Eye (tissue), 1 donor: ENCODE measurements at regions not wholly inside any gene's neighbourhood (a gene's known extent, or its start where the extent isn't known, plus 50 kb on each side); places are given as distances from the start of the nearest gene placed in this dataset.
"Not testable (repeated sequence)": the region's sequence is repeated elsewhere in the genome, so short reads cannot be mapped to it uniquely, and the experiment has no call there.

Source experiments
- DNase-seq: peaks from one replicate; pipeline ENCODE4 v3.0.0-alpha.2; 2015

DNA sequence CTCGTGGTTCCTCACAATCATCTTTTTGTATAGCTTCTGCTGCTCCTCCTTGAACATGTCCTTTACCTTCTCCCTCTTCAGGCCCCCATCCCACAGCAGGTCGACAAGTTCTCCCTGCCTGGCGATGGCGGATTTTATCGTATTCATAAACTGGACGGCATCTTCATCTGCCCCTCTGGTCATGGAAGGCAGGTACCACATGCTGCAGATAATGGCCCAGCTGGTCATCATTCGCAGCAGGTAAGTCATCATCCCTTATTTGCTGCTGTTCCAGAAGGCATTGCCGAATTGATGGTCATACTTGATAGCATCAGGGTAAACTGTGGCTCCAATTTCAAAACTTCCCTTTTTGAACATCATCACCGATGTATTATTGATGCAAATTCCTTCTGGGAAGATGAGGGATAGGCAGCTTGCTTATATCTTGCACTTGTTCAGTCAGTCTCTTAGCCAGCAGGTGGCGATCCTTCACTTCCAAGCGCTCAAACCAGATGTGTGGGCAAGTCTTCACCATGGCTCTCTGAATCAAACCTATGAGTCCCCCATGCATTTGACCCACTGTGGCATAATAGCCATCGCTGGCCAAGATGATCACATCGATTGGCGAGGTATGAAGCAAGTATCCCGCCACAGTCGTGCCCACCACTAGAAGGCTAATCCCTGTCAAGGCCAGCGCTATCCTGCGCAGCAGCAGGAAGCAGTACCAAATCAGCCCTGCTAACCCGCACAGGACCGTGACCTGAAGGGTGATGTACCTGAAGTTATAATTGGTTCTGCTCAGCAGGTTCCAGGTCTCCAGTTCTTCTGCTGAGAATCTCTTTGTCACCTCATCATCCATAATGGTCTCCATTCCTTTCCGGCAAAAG, 381.5 kb upstream of the STXBP6 start:
- DNase-seq = peak; percentile 47

DNA sequence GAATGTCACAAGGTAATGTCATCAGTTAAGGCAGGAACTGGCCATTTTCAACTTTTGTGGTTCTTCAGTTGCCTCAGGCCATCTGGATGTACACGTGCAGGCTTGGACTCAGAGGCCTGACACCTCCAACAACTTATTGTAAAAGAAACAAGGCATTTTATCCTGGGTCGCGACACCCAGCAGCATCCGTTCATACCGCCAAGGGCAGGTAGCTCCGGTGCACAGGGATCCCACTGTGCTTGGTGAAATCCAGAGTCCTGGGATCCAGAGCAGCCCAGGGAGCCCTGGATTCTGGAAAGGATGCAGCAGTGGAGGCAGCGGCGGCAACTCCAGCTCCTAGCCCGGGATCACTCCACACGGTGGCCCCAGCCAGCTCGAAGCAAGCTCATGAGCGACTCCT, 380.9 kb upstream of the STXBP6 start:
- no peak for DNase-seq

DNA sequence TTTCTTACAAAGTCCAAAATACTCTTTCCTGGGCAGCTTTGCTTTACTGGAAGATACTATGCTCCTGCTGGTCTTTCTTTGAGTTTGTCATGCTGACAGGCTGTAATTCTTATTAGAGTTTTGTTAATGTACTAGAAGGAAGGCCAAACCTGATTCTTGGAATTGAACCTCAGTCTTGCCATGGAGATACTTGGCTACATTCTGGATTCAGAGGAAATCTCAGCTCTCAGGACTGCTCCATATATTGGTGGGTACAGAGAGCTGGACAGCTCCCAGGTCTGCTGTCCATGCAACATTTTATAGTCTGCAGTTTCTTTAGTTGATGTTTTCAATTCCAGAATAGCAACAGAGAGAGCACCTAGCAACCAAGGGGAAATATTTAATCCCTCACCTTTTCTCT, 363.1 kb upstream of the STXBP6 start:
- DNase-seq = no peak

DNA sequence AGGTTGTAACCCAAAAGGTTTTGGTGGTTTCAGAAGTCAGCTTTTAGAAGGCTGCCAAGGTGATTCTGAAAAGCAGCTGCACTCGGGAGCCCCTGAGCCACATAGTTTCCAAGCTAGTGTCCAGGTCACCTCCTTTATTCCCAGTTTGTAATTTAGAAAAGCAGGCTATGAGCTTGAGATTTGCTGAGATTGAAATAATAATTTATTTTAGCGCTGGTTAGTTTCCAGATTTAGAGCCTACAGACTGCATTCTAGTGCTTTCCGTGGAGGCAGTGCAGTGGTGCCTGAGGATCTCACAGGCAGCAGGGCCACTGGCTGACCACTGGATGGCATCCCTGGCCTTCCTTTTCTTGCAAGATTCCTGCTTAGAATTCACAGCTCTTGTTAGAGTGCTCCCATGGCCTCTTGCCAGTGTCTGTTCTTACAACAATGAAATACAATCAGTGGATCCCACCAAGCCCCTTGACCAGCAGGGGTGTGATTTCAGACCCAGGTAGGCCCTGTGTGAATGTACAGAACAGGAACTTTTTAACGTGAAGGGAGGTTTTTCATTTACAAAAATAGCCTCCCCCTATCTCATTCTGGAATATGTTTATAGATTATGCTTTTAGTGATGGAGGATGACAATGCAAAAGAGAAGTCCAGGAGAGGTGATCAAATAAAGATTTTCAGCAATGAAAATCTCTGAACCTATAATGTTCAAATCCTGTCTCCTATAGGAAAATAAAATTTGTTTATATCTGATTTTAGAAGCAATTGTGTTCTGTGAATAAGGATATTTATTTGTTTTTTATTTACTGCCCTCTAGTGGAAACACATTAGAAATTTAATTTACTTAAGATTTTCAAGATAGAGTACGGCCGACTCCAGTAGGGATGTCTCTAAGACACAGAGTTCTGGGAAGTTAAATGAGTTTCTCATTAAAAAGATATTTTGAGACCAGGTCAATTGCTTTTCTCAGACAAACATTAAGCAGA, 362.1 kb upstream of the STXBP6 start:
- peak; percentile 68 for DNase-seq

DNA sequence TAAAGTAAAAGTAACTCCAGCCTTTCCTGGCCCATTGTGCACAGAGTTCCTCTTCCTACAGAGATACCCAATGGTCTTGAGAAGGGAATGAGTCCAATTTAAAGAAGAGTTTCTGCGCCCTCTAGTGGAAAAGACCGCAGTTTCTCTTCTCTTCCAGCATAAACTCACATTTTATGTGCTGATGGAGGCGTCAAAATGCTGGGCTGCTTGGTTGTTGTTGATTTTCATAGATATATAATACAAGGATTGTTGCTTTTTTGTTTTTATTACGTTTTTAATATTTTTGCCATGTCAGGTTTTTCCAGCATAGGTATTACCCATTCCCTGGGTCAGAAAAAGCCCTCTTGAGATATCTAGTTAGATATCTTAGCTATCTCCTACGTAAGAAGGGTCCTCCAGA, 356.9 kb upstream of the STXBP6 start:
- peak; percentile 74 for DNase-seq

DNA sequence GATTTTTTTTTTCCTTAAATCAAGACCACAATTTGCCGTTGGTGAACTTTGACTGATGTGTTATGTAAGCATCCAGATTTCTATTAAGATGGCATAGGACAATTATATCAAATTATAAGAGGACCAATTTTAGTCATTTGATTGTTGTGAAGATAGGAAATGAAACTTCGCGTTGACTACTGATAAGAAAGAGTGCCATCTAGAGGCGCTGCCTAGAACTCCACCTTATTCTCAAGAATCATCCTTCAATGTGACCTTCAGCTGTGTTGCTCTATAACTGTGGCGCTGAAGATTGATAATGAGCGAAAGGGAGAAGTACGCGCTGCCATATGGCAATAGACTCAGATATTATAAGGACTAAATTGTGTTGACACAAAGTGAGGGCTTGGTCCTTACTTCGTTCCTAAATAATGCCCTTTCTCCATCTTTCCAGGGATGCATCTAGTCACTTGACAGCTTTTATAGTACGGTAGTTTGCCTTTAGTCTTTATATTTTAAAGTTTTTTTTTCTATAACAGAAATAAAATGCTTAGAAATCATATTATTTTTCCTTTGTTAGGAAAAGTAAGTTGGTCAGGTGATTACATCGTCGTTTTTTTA, 350.8 kb upstream of the STXBP6 start:
- peak; percentile 88 for DNase-seq

DNA sequence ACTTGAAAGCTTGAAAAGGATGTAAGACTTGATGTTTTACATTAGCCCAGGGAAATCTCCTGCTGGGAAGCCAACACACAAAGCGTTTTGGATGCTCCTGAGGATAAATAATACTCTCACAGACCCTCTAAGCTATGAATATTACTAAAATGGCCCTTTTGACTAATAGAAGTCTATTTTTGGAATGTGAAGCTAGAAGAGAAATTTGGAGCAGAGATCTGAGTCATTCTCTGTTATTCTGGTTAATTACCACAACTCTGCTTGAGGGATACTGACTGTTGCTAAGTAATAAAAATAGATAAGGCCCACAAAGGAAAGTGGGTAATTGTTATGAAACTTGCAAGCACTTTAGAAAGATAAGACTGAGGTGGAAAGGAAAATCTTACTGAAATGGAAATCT, 346.2 kb upstream of the STXBP6 start:
- no peak for DNase-seq

DNA sequence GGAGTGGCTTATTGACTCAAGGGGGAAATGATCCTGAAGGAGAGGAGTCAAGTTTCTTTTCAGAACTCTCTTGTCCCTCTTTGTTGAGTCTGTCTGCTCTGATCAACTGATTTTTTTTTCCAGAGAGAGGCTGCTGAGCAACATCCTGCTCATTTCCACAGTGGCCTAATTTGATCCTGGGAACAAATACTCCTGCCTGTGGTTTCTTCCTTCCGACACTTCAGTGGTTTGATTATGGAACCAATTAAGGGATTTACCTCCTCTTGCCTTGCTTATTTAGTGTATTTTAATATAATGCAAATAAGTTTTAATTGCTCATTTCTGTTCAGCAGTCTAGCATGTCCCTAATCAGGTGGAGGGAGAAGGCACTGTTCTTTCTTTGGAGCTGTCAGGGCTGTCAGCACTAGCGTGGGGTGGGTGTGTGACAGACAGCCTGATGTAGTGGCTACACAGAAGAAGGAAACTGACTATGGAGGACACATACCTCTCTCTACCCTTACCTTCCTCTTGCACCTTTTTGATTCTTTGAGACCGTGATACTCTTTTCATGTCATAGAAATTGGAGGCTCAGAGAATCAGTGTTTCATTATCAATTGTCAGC, 344.9 kb upstream of the STXBP6 start:
- peak; percentile 57 for DNase-seq

DNA sequence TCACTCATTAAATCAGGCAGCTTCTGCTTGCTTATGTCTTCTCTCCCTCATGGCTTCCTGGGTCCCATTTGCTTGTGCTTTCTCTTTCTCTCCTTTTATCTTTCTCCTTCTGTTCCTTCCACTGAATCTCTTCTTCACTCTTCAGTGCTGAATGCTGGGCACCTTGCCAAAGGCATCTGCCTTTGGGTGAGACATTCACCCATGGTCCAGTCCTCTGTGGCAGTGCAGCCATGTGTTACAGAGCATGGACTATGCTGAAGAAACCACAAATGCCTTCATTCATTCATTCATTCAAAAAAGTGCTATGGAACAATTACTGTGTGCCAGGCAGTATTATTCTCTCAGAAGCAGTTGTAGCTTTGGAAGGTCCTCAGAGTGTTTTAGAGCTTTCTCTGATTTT, 344.4 kb upstream of the STXBP6 start:
- no peak for DNase-seq

DNA sequence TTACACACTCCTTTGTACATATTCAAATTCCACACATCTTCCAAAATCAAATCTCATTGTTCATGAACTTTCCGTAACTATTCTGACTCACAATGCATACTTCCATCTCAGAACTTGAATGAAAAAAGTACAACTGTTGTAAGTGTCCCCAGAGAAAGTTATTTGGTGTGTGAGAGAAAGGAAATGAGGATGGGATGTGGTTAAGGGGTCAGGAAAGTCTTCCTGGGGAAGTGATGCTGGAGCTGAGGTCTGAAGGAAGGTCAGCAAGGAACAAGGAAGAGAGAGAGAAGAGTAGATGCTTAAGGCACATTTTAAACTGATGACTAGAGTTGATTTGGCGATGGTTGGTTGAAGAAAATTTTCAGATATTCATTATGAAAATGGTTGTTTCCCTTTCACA, 340.0 kb upstream of the STXBP6 start:
- DNase-seq = no peak

DNA sequence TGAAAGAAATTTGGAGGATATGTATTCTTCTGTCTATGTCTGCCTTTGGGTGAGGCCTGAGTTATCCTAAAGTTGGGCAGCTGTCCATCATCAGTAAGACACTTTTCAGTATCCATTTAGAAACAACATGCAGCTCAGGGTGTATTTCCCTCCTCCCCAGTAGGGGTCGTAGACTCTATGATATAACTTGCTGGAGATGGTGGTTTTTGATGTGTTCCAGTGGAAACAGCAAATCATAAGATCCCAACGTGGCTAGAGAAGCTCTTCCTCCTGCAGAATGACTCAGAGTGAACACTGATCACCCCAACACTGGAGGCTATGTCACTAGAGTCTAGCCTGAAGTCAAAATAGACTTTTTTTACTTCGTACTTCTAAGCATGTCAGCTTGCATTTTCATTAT, 331.6 kb upstream of the STXBP6 start:
- DNase-seq = no peak

DNA sequence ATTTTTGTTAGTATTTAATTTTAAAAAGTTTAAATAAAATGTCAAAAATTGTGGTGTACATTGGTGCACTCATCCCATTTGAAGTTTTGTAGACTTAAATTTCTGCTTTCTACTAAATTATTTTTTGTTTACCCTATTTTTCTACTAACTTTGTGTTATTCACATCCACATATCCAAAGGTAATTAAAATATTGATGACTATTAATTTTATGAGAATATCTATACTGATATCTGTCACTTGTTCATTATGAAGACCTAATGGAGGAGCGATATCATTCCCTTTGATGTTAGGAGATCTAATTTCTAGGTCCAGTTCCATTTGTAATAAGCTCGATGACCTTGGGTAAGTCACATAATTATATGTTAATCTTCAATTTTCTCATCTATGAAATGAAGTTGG, 325.7 kb upstream of the STXBP6 start:
- no peak for DNase-seq

DNA sequence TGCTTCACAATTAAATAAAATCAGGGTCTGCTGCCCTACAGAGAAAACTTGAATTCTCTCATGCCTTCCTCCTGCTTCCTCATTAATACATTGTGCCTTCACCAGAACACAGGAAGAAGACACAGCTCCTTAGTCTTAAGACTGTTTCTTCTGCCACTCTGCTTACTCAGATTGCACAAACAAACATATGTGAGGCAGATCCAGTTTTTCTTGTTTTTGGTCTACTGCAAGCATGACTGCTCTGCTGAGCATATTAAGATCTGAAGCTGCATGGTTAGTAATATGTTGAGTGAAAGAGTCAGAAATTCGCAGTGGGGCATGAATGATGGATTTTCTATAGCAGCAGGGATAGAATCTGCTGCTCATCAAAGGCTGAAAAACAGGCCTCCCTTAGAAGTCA, 321.1 kb upstream of the STXBP6 start:
- DNase-seq = peak; percentile 35

DNA sequence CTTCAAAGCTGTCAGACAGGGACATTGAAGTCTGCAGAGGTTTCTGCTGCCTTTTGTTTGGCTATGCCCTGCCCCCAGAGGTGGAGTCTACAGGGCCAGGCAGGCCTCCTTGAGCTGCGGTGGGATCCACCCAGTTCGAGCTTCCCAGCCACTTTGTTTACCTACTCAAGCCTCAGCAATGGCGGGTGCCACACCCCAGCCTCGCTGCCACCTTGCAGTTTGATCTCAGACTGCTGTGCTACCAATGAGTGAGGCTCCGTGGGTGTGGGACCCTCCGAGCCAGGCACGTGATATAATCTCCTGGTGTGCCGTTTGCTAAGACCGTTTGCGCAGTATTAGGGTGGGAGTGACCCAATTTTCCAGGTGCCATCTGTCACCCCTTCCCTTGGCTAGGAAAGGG, 320.1 kb upstream of the STXBP6 start:
- DNase-seq = not testable (repeated sequence)

DNA sequence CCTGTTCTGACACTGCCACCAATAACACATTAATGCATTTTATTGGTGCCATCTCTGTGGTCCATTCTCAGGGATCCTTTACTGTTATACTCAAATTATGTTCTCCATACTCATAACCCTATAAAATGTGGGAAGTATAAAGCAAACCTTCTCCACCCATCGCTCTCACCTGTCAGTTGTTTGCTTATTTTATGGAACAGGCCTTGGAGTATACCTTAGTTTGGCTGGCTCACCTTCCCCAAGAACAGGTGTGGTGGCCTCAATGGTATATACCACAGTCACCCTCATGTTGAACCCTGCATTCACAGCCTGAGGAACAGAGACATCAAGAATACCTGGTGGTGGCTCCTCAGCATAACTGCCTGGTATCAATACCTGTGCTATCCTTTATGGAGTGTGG, 308.4 kb upstream of the STXBP6 start:
- no peak for DNase-seq

DNA sequence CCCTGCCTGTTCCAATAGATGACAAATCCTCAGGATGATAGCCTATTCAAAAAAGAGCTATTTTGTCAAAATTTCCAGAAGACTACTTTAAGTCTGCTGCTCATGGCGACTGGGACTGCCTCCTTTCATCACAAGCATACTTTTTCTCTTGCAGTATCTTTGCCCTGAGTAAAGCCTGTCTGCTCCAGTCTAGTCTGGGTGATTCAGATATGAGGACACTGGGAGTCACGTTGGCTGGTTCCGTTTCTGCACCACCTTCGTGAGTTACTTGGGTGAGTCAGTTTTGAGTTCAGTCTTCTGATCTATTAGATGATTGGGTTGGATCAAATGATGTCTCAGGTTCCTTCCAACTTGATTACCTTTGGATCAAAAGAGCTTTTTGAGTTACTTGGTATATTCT, 301.3 kb upstream of the STXBP6 start:
- no peak for DNase-seq

DNA sequence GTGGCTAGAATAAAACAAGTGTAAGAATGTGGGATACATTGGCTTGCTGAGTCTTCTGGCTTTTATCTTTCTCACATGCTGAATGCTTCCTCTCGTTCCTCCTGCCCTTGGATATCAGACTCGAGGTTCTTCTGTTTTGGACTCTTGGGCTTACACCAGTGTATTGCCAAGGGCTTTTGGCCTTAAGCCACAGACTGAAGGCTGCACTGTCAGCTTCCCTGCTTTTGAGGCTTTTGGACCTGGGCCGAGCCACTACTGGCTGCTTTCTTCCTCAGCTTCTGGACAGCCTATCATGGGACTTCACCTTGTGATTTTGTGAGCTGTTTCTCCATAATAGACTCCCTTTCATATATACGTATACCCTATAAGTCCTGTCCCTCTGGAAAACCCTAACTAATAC, 300.9 kb upstream of the STXBP6 start:
- DNase-seq = no peak

DNA sequence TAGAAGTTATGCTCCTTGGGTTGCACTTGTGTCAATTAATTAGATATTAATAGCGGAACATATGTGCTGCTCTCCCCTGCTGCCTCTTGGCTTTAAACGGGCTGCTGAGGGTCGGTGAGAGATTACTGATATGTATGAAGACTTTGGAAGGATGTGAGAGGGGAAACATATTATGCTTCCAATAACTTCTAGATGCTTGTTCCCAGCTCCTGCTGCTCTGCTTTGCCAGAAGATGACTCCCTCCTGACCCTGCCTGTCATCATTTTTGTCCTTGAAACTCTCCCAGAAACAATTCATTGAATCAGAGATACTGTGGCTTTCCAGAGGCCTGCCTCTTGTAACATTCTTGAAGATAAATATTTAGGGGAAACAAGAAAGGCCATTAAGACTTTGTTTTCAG, 300.1 kb upstream of the STXBP6 start:
- no peak for DNase-seq

DNA sequence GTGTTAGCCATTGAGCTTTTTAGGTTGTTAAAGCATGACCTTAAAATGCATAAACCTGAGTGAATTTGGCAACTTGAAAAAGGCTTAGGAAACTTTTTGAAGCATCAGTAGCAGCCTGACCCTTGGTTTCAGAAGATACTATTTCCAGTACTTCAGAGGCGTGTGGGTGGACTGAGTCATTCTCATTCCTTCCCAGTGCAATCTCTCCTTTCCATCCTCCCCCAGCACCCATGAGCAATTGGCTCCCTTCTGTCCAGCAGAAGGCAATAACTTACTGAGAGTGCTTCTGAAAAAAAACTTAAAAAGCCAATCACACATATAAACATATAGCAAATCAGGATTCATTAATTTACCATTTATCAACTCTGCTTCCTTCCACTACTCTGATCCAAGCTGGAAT, 299.3 kb upstream of the STXBP6 start:
- DNase-seq = no peak

DNA sequence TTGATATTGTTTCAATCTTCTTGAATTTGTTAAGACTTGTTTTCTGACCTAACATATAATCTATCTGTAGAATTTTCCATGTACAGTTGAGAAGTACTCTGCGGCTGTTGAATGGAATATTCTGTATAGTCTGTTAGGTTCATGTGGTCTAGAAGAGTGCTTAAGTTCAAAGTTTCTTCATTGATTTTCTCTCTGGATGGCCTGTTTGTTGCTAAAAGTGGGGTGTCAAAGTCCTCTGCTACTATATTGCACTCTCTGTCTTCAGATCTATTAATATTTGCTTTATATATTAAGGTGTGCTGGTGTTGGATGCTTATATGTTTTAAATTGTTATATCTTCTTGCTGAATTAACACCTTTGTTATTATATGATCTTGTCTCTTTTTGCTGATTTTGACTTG, 290.9 kb upstream of the STXBP6 start:
- no peak for DNase-seq

DNA sequence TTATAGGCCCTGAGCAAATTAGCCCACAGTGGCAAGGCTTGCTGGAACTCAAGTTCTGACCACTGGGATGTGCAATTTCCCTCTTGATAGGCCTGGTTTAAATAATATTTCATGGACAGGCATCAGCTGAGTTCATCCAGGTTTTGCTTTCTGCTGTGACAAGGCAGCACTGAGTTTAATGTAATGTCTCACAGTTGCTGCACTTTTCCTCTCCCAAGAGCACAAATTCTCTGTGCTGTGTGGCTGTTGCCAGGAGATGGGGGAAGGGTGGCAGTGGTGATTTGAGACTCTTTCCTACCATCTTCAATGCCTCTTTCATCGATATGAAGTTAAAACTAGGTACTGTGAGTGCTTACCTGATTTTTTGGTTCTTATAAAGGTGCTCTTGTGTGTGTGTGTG, 272.8 kb upstream of the STXBP6 start:
- DNase-seq = no peak

DNA sequence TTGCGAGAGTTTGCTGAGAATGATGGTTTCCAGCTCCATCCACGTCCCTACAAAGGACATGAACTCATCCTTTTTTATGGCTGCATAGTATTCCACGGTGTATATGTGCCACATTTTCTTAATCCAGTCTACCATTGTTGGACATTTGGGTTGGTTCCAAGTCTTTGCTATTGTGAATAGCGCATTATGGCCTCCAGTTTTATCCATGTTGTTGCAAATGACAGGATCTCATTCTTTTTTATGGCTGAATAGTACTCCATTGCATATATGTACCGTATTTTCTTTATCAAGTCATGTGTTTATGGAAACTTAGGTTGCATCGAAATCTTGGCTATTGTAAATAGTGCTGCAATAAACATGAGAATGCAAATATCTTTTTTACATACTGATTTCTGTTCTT, 266.1 kb upstream of the STXBP6 start:
- not testable (repeated sequence) for DNase-seq

DNA sequence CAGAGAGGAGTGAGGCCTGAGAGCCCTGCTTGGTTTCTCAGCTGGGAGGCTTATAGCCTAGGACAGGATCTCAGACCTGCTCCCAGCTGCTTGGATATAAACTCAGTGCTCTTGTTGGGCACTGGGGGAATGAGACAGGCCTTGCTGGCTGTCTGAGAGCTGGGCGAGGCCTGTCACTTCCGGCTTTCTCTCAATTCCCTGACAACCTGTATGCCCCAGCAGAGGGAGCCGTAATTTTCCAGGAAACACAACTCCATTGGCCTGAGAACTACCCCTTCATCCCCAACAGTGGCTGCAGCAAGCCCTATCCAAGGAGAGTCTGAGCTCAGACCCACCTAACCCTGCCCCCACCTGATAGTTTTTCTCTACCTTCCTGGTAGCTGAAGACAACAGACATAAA, 258.3 kb upstream of the STXBP6 start:
- no peak for DNase-seq
